HepG2 (cell line): ENCODE measurements at regions not wholly inside any gene's neighbourhood (a gene's known extent, or its start where the extent isn't known, plus 50 kb on each side); places are given as distances from the start of the nearest gene placed in this dataset.

Experiments used
- ATAC-seq: fragments of 200-7000 bp; cut with Tn5 transposase; 3 replicates; pipeline ENCODE4 v1.9.1; 2020; ENCODE audit warnings: mild to moderate bottlenecking, moderate library complexity
- BruUV-seq: library from RNA; stranded (reverse); fragments of 400-500 nt; replicated peaks from 2 replicates; lab custom pipeline; 2021; lab: Mats Ljungman, UMichigan
- CTCF ChIA-PET: fragments of 300-600 bp; formaldehyde crosslinking; extraction: SDS; loops from one replicate; lab custom pipeline; 2021; ENCODE audit warnings: low total read pairs, inconsistent platforms, low intra/inter-chr PET ratio; lab: Yijun Ruan, JAX
- POLR2A ChIA-PET: fragments of 350-600 bp; sonication (Branson Sonifier 250); formaldehyde crosslinking; loops from one replicate; lab custom pipeline; 2020; ENCODE audit warnings: antibody characterized with exemption, inconsistent platforms; lab: Yijun Ruan, JAX
- DNase-seq: peaks from one replicate; pipeline ENCODE4 v3.0.0-alpha.2; 2015; ENCODE audit warnings: low spot score
- FAIRE-seq: peaks from 3 replicates; lab custom pipeline; 2011; peaks lifted over from hg19 to GRCh38; lab: Jason Lieb, UNC
- H2AFZ ChIP-seq: one replicate; pipeline ENCODE4 v1.6.1; 2011; ENCODE audit warnings: low read length, inconsistent platforms
- H3K27ac ChIP-seq: fragments of 300-600 bp; 3 replicates; pipeline ENCODE4 v1.8.0; 2011; ENCODE audit warnings: mixed run types, mild to moderate bottlenecking, mixed read lengths, low read length, inconsistent platforms; ENCODE audit not compliant: insufficient read depth; ENCODE audit errors: extremely low read length
- H3K27me3 ChIP-seq, 2 experiments: fragments of 200-600 bp in 1 of 2; 2 replicates in 1 of 2; 3 replicates in 1 of 2; pipeline versions ENCODE4 v1.6.0 to v1.8.0; 2011; ENCODE audit warnings: low read length in 2 of 2, mild to moderate bottlenecking in 2 of 2, moderate library complexity in 2 of 2, inconsistent platforms in 1 of 2; ENCODE audit not compliant: insufficient read depth in 2 of 2, control insufficient read depth in 1 of 2
- H3K36me3 ChIP-seq, 2 experiments: fragments of 200-600 bp in 1 of 2; replicated peaks in 1 of 2; 2 replicates in 1 of 2; 3 replicates in 1 of 2; pipeline versions ENCODE4 v1.5.1 to v1.8.0; 2011; ENCODE audit warnings: low read length in 2 of 2, inconsistent platforms in 1 of 2; ENCODE audit not compliant: insufficient read depth in 2 of 2, control insufficient read depth in 1 of 2
- H3K4me1 ChIP-seq: 2 replicates; pipeline ENCODE4 v1.5.1; 2012; ENCODE audit warnings: low read length, inconsistent platforms; ENCODE audit not compliant: insufficient read depth
- H3K4me2 ChIP-seq: 2 replicates; pipeline ENCODE4 v1.6.0; 2011; ENCODE audit warnings: low read depth, low read length, inconsistent platforms
- H3K4me3 ChIP-seq, 3 experiments: fragments of 200-600 bp in 1 of 3; sonication (generic), shearing (Covaris generic) in 1 of 3; replicated peaks in 1 of 3; 2 replicates each; pipeline ENCODE4 v1.5.1; 2011 to 2016; ENCODE audit warnings: low read length in 3 of 3, inconsistent platforms in 2 of 3, low read depth in 2 of 3, mild to moderate bottlenecking in 2 of 3, control low read depth in 1 of 3, mixed read lengths in 1 of 3; ENCODE audit not compliant: insufficient read depth in 1 of 3
- H3K79me2 ChIP-seq: one replicate; pipeline ENCODE4 v1.6.1; 2011; ENCODE audit warnings: low read length, inconsistent platforms; ENCODE audit not compliant: insufficient read depth
- H3K9ac ChIP-seq: 2 replicates; pipeline ENCODE4 v1.6.0; 2011; ENCODE audit warnings: mild to moderate bottlenecking, low read depth, low read length, inconsistent platforms; ENCODE audit not compliant: insufficient read depth
- H3K9me3 ChIP-seq: 2 replicates; pipeline ENCODE4 v1.5.1; 2012; ENCODE audit warnings: mild to moderate bottlenecking, low read length
- H4K20me1 ChIP-seq: 2 replicates; pipeline ENCODE4 v1.6.0; 2011; ENCODE audit warnings: inconsistent platforms, mild to moderate bottlenecking, low read length, moderate library complexity; ENCODE audit not compliant: insufficient read depth
- CREB1 ChIP-seq, 2 experiments: fragments of 450-650 bp in 1 of 2; IDR thresholded peaks; 2 replicates each; pipeline ENCODE4 v1.6.1; 2016 to 2017; ENCODE audit warnings: control low read depth in 1 of 2, mild to moderate bottlenecking in 1 of 2, missing compliant biosample characterization in 1 of 2, missing genetic modification characterization in 1 of 2
- DPF2 ChIP-seq: sonication (generic); formaldehyde crosslinking; IDR thresholded peaks from 2 replicates; pipeline ENCODE4 v1.4.0; 2020; ENCODE audit warnings: mild to moderate bottlenecking, low read depth, missing genetic modification reagents, borderline replicate concordance
- GABPB1 ChIP-seq: IDR thresholded peaks from 2 replicates; pipeline ENCODE4 v1.6.1; 2016; ENCODE audit warnings: mild to moderate bottlenecking, missing genetic modification reagents, moderate library complexity, missing compliant biosample characterization
- POLR2AphosphoS2 ChIP-seq: IDR thresholded peaks from 2 replicates; pipeline ENCODE4 v1.6.1; 2011; ENCODE audit warnings: low read depth, low read length, improper control_type of control experiment
- RBM39 ChIP-seq: fragments of 200-400 bp; formaldehyde crosslinking; IDR thresholded peaks from one replicate; pipeline ENCODE4 v1.6.1; 2018; ENCODE audit warnings: antibody characterized with exemption, mild to moderate bottlenecking, low read depth, low read length; ENCODE audit not compliant: poor library complexity, severe bottlenecking
- RORA ChIP-seq: sonication (generic); formaldehyde crosslinking; IDR thresholded peaks from 2 replicates; pipeline ENCODE4 v1.5.0; 2020; ENCODE audit warnings: mild to moderate bottlenecking, missing genetic modification reagents, moderate library complexity
- SOX6 ChIP-seq, 2 experiments: fragments of 450-650 bp in 1 of 2; sonication (generic) in 1 of 2; formaldehyde crosslinking in 1 of 2; IDR thresholded peaks; 2 replicates each; pipeline versions ENCODE4 v1.4.0 to v1.6.1; 2017 to 2020; ENCODE audit warnings: antibody characterized with exemption in 1 of 2, mild to moderate bottlenecking in 1 of 2, missing genetic modification reagents in 1 of 2
- THAP11 ChIP-seq: IDR thresholded peaks from 2 replicates; pipeline ENCODE4 v1.6.1; 2016; ENCODE audit warnings: missing biosample characterization, missing genetic modification reagents
- ZNF282 ChIP-seq: fragments of 450-650 bp; IDR thresholded peaks from 2 replicates; pipeline ENCODE4 v1.6.1; 2018; ENCODE audit not compliant: partially characterized antibody
- ZNF292 ChIP-seq: sonication (generic); formaldehyde crosslinking; IDR thresholded peaks from 2 replicates; pipeline ENCODE4 v1.8.1; 2022; ENCODE audit warnings: mild to moderate bottlenecking, low read depth, missing genetic modification reagents, borderline replicate concordance
- ZNF33A ChIP-seq: sonication (generic); formaldehyde crosslinking; IDR thresholded peaks from 2 replicates; pipeline ENCODE4 v1.5.1; 2020; ENCODE audit warnings: missing genetic modification reagents, mild to moderate bottlenecking, moderate library complexity, borderline replicate concordance
- ZNF460 ChIP-seq: sonication (generic); formaldehyde crosslinking; IDR thresholded peaks from 2 replicates; pipeline ENCODE4 v1.5.1; 2020; ENCODE audit warnings: missing genetic modification reagents, mild to moderate bottlenecking, borderline replicate concordance
- ZNF678 ChIP-seq: sonication (generic); formaldehyde crosslinking; IDR thresholded peaks from 2 replicates; pipeline ENCODE4 v1.4.0; 2020; ENCODE audit warnings: mild to moderate bottlenecking, missing genetic modification reagents
- WGBS: methylation state at CpG from one replicate; pipeline ENCODE4 v1.1.6; 2017; ENCODE audit warnings: low lambda C conversion rate; 5-methylcytosine and 5-hydroxymethylcytosine counted together
- in situ Hi-C: cut with HindIII; loops from 2 replicates; pipeline ENCODE4 v1.10.0; 2017; ENCODE audit warnings: low pct_unique_long_range_greater_than_20kb; ENCODE audit not compliant: extremely low pct_ligation_motif_present
- intact Hi-C: fragments of 100-400 bp; cut with micrococcal nuclease; formaldehyde crosslinking; loops from one replicate; pipeline ENCODE4 v1.10.0; 2022; ENCODE audit not compliant: unreplicated experiment
- TF ChIP-seq, protein P1 (sequence below), 2 experiments: sonication (generic) in 1 of 2; formaldehyde crosslinking in 1 of 2; IDR thresholded peaks; 2 replicates each; pipeline versions ENCODE4 v1.6.1 to v1.9.0; 2014 to 2022; ENCODE audit warnings: antibody characterized with exemption in 1 of 2, borderline replicate concordance in 1 of 2, inconsistent platforms in 1 of 2, low read depth in 1 of 2, missing genetic modification reagents in 1 of 2

- no peak overlapping the region for H3K9ac ChIP-seq
- CTCF ChIA-PET = no interaction called here
- DNase-seq (no peak), ATAC-seq (no peak), FAIRE-seq (no peak)
- POLR2A ChIA-PET = no interaction called here
- H3K4me1 ChIP-seq = no peaks in the 10 kb centered on the region
- no peaks in the 10 kb centered on the region for H4K20me1 ChIP-seq
- H3K36me3 ChIP-seq = no peaks in the 10 kb centered on the region
- H3K79me2 ChIP-seq = no peaks in the 10 kb centered on the region
- peaks cover 6% of the 10 kb centered on the region for H3K9me3 ChIP-seq
- no peak overlapping the region for H3K4me3 ChIP-seq
- intact Hi-C loops (no loop called here), in situ Hi-C loops (no loop called here)
- no peak overlapping the region for H3K4me2 ChIP-seq
- peaks cover 15 to 56% of the 10 kb centered on the region in 2 experiments for H3K27me3 ChIP-seq
- TF ChIP-seq POLR2AphosphoS2 = no peak
- peak; percentile 95 for TF ChIP-seq CREB1 (IDR thresholded peaks at IDR 0.05)
- no peak for TF ChIP-seq CREB1 (CRISPR knock-in tag; IDR thresholded peaks at IDR 0.05)
- no peak for TF ChIP-seq THAP11
- TF ChIP-seq DPF2 = no peak
- peak; percentile 67; the same call in 1 of the 2 replicates for TF ChIP-seq SOX6 (IDR thresholded peaks at IDR 0.05)
- TF ChIP-seq SOX6 (CRISPR knock-in tag; IDR thresholded peaks at IDR 0.05) = no peak
- TF ChIP-seq ZNF282 = peak; percentile 67
- no peak for TF ChIP-seq ZNF678
- TF ChIP-seq ZNF292 (CRISPR knock-in tag) = no peak
- no peak overlapping the region for H2AFZ ChIP-seq
- BruUV-seq = no TSS peak
- no peak overlapping the region for H3K27ac ChIP-seq
Observed at GRCh38 chr6:170183521-170183920, 107.4 kb downstream of the DLL1 start.

DNA sequence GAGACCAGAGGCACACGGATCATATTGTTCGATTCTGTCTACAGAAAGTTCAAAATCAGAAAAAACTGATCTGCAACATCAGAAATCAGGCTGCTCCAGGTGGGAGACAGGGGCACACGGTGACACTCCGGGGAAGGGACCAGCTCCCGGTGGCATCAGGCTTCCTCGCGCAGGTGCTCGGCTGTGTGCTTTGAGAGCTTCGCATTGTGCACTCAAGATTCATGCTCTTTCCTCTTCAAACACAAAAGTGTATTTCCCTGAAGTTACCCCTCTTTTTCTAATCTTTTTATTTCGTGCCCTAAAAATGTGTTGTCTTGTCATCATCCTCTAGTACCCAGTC, 108.1 kb downstream of the DLL1 start:
- intact Hi-C loops (no loop called here), in situ Hi-C loops (no loop called here)
- Histone ChIP-seq H3K9ac (no peak overlapping the region), H3K4me3 (no peak overlapping the region), H3K27ac (no peak overlapping the region), H3K79me2 (no peaks in the 10 kb centered on the region), H3K36me3 (no peaks in the 10 kb centered on the region), H3K4me1 (no peaks in the 10 kb centered on the region), H2AFZ (no peak overlapping the region), H3K27me3 (peaks cover 14 to 48% of the 10 kb centered on the region in 2 experiments), H4K20me1 (no peaks in the 10 kb centered on the region), H3K9me3 (peaks cover 6% of the 10 kb centered on the region), H3K4me2 (no peak overlapping the region)
- BruUV-seq = no TSS peak
- WGBS = 55% methylated on average over 10 of the region's 10 CpGs
- FAIRE-seq (no peak), DNase-seq (no peak), ATAC-seq (no peak)
- POLR2A ChIA-PET = no interaction called here
- CTCF ChIA-PET = no interaction called here
- no peak for TF ChIP-seq GABPB1 (CRISPR knock-in tag)
- TF ChIP-seq ZNF460 (CRISPR knock-in tag) = no peak
- TF ChIP-seq, protein P1, sequence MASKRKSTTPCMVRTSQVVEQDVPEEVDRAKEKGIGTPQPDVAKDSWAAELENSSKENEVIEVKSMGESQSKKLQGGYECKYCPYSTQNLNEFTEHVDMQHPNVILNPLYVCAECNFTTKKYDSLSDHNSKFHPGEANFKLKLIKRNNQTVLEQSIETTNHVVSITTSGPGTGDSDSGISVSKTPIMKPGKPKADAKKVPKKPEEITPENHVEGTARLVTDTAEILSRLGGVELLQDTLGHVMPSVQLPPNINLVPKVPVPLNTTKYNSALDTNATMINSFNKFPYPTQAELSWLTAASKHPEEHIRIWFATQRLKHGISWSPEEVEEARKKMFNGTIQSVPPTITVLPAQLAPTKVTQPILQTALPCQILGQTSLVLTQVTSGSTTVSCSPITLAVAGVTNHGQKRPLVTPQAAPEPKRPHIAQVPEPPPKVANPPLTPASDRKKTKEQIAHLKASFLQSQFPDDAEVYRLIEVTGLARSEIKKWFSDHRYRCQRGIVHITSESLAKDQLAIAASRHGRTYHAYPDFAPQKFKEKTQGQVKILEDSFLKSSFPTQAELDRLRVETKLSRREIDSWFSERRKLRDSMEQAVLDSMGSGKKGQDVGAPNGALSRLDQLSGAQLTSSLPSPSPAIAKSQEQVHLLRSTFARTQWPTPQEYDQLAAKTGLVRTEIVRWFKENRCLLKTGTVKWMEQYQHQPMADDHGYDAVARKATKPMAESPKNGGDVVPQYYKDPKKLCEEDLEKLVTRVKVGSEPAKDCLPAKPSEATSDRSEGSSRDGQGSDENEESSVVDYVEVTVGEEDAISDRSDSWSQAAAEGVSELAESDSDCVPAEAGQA (IDR thresholded peaks at IDR 0.05; ENCODE audit: low read depth) = no peak
- TF ChIP-seq, protein P1 (CRISPR knock-in tag; IDR thresholded peaks at IDR 0.05; ENCODE audit: borderline replicate concordance) = no peak
- no peak for TF ChIP-seq RORA
- TF ChIP-seq RBM39 = no peak
- no peak for TF ChIP-seq ZNF33A (CRISPR knock-in tag)
